HPDE6-E6E7 (cell line): ENCODE measurements at regions not wholly inside any gene's neighbourhood (a gene's known extent, or its start where the extent isn't known, plus 50 kb on each side); places are given as distances from the start of the nearest gene placed in this dataset.
"Not testable (repeated sequence)": the region's sequence is repeated elsewhere in the genome, so short reads cannot be mapped to it uniquely, and the experiment has no call there.

Source experiments
- DNase-seq: peaks from one replicate; pipeline ENCODE4 v3.0.0; 2011; ENCODE audit warnings: missing footprints; ENCODE audit errors: extremely low spot score

GRCh38 chr3:162984746-162985145, 1488.1 kb downstream of the OTOL1 start:
- no peak for DNase-seq

- DNase-seq, result not testable (repeated sequence)
Observed at GRCh38 chr3:162987085-162987794, 1490.6 kb downstream of the OTOL1 start.

GRCh38 chr3:162992741-162993140, 1496.1 kb downstream of the OTOL1 start:
- DNase-seq, result no peak

- DNase-seq, result no peak
Observed at GRCh38 chr3:162994165-162994564, 1497.6 kb downstream of the OTOL1 start.

- DNase-seq, result no peak
Observed at GRCh38 chr3:162996368-162996767, 1499.8 kb downstream of the OTOL1 start.

GRCh38 chr3:162998205-162998604, 1501.6 kb downstream of the OTOL1 start:
- DNase-seq, result no peak

GRCh38 chr3:163011596-163011995, 1515.0 kb downstream of the OTOL1 start:
- no peak for DNase-seq

GRCh38 chr3:163016251-163016650, 1519.6 kb downstream of the OTOL1 start:
- no peak for DNase-seq

- no peak for DNase-seq
Observed at GRCh38 chr3:163018067-163018466, 1521.5 kb downstream of the OTOL1 start.

GRCh38 chr3:163018664-163019063, 1522.1 kb downstream of the OTOL1 start:
- no peak for DNase-seq

GRCh38 chr3:163019260-163019659, 1522.7 kb downstream of the OTOL1 start:
- no peak for DNase-seq

GRCh38 chr3:163033652-163034051, 1537.0 kb downstream of the OTOL1 start:
- no peak for DNase-seq

GRCh38 chr3:163039636-163040035, 1543.0 kb downstream of the OTOL1 start:
- no peak for DNase-seq

GRCh38 chr3:163043074-163043473, 1546.5 kb downstream of the OTOL1 start:
- no peak for DNase-seq

- no peak for DNase-seq
Observed at GRCh38 chr3:163045945-163046344, 1549.3 kb downstream of the OTOL1 start.

GRCh38 chr3:163048881-163049280, 1552.3 kb downstream of the OTOL1 start:
- DNase-seq, result no peak

- peak; percentile 23 for DNase-seq
Observed at GRCh38 chr3:163056874-163057497, 1560.4 kb downstream of the OTOL1 start.

- no peak for DNase-seq
Observed at GRCh38 chr3:163058031-163058854, 1561.6 kb downstream of the OTOL1 start.

- DNase-seq, result no peak
Observed at GRCh38 chr3:163071713-163072112, 1575.1 kb downstream of the OTOL1 start.
